Fibroblast of lung (primary cell): ENCODE measurements at regions not wholly inside any gene's neighbourhood (a gene's known extent, or its start where the extent isn't known, plus 50 kb on each side); places are given as distances from the start of the nearest gene placed in this dataset.

Experiments used
- DNase-seq, 2 donors: peaks; one replicate each; pipeline versions ENCODE4 v3.0.0 to v3.0.0-alpha.2; 2010; ENCODE audit warnings: low read depth in 2 of 2
- H2AFZ ChIP-seq: 2 replicates; pipeline ENCODE4 v1.5.1; 2012; ENCODE audit warnings: low read length, control low read depth, inconsistent platforms
- H3K27ac ChIP-seq: 2 replicates; pipeline ENCODE4 v1.5.1; 2011; ENCODE audit warnings: low read length, control low read depth; ENCODE audit not compliant: insufficient read depth
- H3K27me3 ChIP-seq: 2 replicates; pipeline ENCODE4 v1.5.1; 2011; ENCODE audit warnings: mild to moderate bottlenecking, low read length; ENCODE audit not compliant: control insufficient read depth, insufficient read depth
- H3K36me3 ChIP-seq: 2 replicates; pipeline ENCODE4 v1.5.1; 2011; ENCODE audit warnings: low read length; ENCODE audit not compliant: control insufficient read depth, insufficient read depth
- H3K4me1 ChIP-seq: 2 replicates; pipeline ENCODE4 v1.5.1; 2011; ENCODE audit warnings: low read length; ENCODE audit not compliant: control insufficient read depth, insufficient read depth; ENCODE audit errors: extremely low read depth
- H3K4me2 ChIP-seq: 2 replicates; pipeline ENCODE4 v1.5.1; 2011; ENCODE audit warnings: low read length, control low read depth; ENCODE audit not compliant: insufficient read depth; ENCODE audit errors: extremely low read depth
- H3K4me3 ChIP-seq, 4 experiments: fragments of 200-600 bp in 1 of 4; sonication (generic) in 1 of 4; replicated peaks in 1 of 4; 2 replicates each; pipeline ENCODE4 v1.5.1; 2011 to 2016; ENCODE audit warnings: low read length in 4 of 4, low read depth in 3 of 4, mild to moderate bottlenecking in 3 of 4, control low read depth in 2 of 4, inconsistent platforms in 1 of 4, mixed read lengths in 1 of 4; ENCODE audit not compliant: insufficient read depth in 1 of 4; ENCODE audit errors: control extremely low read depth in 1 of 4
- H3K79me2 ChIP-seq: 2 replicates; pipeline ENCODE4 v1.5.1; 2012; ENCODE audit warnings: mild to moderate bottlenecking, low read length, inconsistent platforms; ENCODE audit not compliant: control insufficient read depth, insufficient read depth
- H3K9ac ChIP-seq: 2 replicates; pipeline ENCODE4 v1.5.1; 2011; ENCODE audit warnings: mild to moderate bottlenecking, low read length, control low read depth; ENCODE audit not compliant: insufficient read depth
- H3K9me3 ChIP-seq: 2 replicates; pipeline ENCODE4 v1.5.1; 2012; ENCODE audit warnings: low read depth, low read length; ENCODE audit not compliant: control insufficient read depth, insufficient read depth
- H4K20me1 ChIP-seq: 2 replicates; pipeline ENCODE4 v1.5.1; 2011; ENCODE audit warnings: low read length; ENCODE audit not compliant: control insufficient read depth, insufficient read depth; ENCODE audit errors: extremely low read depth
- CTCF ChIP-seq, 2 donors: IDR thresholded peaks in 1 of 2; conservative IDR thresholded peaks in 1 of 2; 1 replicate in 1 of 2; 2 replicates in 1 of 2; pipeline ENCODE4 v1.5.1; 2011 to 2012; ENCODE audit warnings: low read length in 2 of 2, control low read depth in 1 of 2, inconsistent platforms in 1 of 2, low read depth in 1 of 2, mild to moderate bottlenecking in 1 of 2
- EZH2 ChIP-seq: IDR thresholded peaks from 2 replicates; pipeline ENCODE4 v1.5.1; 2012; ENCODE audit warnings: low read length, control low read depth, mild to moderate bottlenecking; ENCODE audit errors: missing control alignments

- H3K4me1 ChIP-seq, result no peaks in the 10 kb centered on the region
- no peaks in the 10 kb centered on the region for H3K36me3 ChIP-seq
- H3K4me2 ChIP-seq, result no peak overlapping the region
- H3K27me3 ChIP-seq, result no peaks in the 10 kb centered on the region
- no peak overlapping the region for H3K4me3 ChIP-seq
- no peaks in the 10 kb centered on the region for H4K20me1 ChIP-seq
- no peak overlapping the region for H3K9ac ChIP-seq
- H2AFZ ChIP-seq, result no peak overlapping the region
- no peaks in the 10 kb centered on the region for H3K79me2 ChIP-seq
- no peaks in the 10 kb centered on the region for H3K9me3 ChIP-seq
- peak in 1 of 2 donors; percentile 18 for DNase-seq
- H3K27ac ChIP-seq, result no peak overlapping the region
- no peak for TF ChIP-seq CTCF (conservative IDR thresholded peaks at IDR 0.05 in 1 of 2, IDR thresholded peaks at IDR 0.05 in 1 of 2; ENCODE audit: low read depth in 1 of 2, low read length in 2 of 2)
- TF ChIP-seq EZH2, result no peak
Measured at GRCh38 chr7:81857385-81857784, 87.5 kb upstream of the HGF start.

GRCh38 chr7:81854518-81854917 lies 84.7 kb upstream of the HGF start:
- no peaks in the 10 kb centered on the region for H4K20me1 ChIP-seq
- DNase-seq, result no peak
- H3K4me3 ChIP-seq, result no peak overlapping the region
- no peak overlapping the region for H3K9ac ChIP-seq
- no peak overlapping the region for H3K4me2 ChIP-seq
- H3K36me3 ChIP-seq, result no peaks in the 10 kb centered on the region
- no peaks in the 10 kb centered on the region for H3K79me2 ChIP-seq
- no peaks in the 10 kb centered on the region for H3K9me3 ChIP-seq
- H2AFZ ChIP-seq, result no peak overlapping the region
- H3K27ac ChIP-seq, result no peak overlapping the region
- no peak for TF ChIP-seq CTCF (conservative IDR thresholded peaks at IDR 0.05 in 1 of 2, IDR thresholded peaks at IDR 0.05 in 1 of 2; ENCODE audit: low read depth in 1 of 2, low read length in 2 of 2)
- TF ChIP-seq EZH2, result no peak
- no peaks in the 10 kb centered on the region for H3K27me3 ChIP-seq
- H3K4me1 ChIP-seq, result no peaks in the 10 kb centered on the region

- no peak for TF ChIP-seq EZH2
- TF ChIP-seq CTCF (conservative IDR thresholded peaks at IDR 0.05 in 1 of 2, IDR thresholded peaks at IDR 0.05 in 1 of 2; ENCODE audit: low read depth in 1 of 2, low read length in 2 of 2), result no peak
- DNase-seq, result no peak
- no peak overlapping the region for H2AFZ ChIP-seq
- no peak overlapping the region for H3K9ac ChIP-seq
- no peak overlapping the region for H3K4me3 ChIP-seq
- H4K20me1 ChIP-seq, result no peaks in the 10 kb centered on the region
- H3K79me2 ChIP-seq, result no peaks in the 10 kb centered on the region
- H3K9me3 ChIP-seq, result no peaks in the 10 kb centered on the region
- H3K27ac ChIP-seq, result no peak overlapping the region
- no peak overlapping the region for H3K4me2 ChIP-seq
- H3K4me1 ChIP-seq, result no peaks in the 10 kb centered on the region
- no peaks in the 10 kb centered on the region for H3K36me3 ChIP-seq
- no peaks in the 10 kb centered on the region for H3K27me3 ChIP-seq
Measured at GRCh38 chr7:81852701-81853100, 82.9 kb upstream of the HGF start.
